ENCODE measurements at regions not wholly inside any gene's neighbourhood (a gene's known extent, or its start where the extent isn't known, plus 50 kb on each side); places are given as distances from the start of the nearest gene placed in this dataset.

DNA sequence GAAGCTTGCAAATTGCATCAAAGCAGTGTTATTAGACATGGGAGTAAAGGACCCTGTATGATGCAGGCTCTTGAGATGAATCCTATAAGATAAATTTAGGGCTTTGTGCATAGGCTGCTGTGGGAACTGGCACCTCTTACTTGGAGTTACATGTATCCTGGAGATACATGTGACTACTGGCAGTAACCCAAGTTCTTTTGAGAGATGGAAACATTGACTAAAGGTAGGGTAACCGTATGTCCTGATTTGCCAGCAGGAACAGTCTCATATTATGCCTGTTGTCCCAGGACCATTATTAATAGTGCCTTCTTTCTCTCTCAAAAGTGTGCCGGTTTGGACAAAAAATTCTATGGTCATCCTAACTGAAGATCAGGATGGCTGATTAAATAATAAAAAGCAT, 195.4 kb downstream of the LACC1 start:
- no peak overlapping the region for H3K27ac ChIP-seq
- WGBS, 2 donors (ENCODE audit: low coverage in 1 of 2): 54 to 57% methylated on average over 2 of the region's 2 CpGs
- peaks cover 0 to 11% (median 4%) of the 10 kb centered on the region in 3 donors for H3K4me1 ChIP-seq
- H3K27me3 ChIP-seq: no peaks in the 10 kb centered on the region
- no peak overlapping the region for H3K4me3 ChIP-seq
- peaks cover 0 to 11% (median 0%) of the 10 kb centered on the region in 3 donors for H3K9me3 ChIP-seq
- no peaks in the 10 kb centered on the region for H3K36me3 ChIP-seq
- TF ChIP-seq EP300 (IDR thresholded peaks at IDR 0.05) (no peak), POLR2AphosphoS5 (IDR thresholded peaks at IDR 0.05) (no peak), POLR2A (IDR thresholded peaks at IDR 0.05) (no peak), CTCF (IDR thresholded peaks at IDR 0.05) (no peak)
- ATAC-seq: no peak

DNA sequence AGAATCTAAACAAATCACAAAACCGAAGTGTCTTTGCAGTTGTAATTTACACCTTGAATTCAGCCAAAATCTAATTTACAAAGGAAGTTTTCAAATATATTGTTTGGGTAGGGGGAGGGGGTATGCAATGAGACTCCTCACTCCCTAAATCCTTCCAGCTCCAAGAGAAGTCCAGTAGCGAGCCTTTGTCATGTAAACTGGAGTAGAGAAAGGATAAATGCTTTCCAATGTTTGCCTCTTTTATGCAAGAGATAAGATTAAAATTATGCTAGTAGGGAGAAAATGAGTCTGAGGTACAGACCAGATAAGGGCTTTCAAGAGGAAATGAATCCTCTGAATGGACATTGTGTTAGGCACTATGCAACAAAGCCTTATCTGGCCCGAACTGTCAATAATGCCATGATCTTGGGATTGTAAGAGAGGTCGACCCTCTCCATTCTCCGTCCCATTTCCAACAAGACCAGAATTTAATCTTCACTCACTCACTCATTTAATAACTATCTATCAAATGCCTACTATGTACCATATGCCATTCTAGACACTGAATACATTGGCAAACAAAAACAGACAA, 199.2 kb downstream of the LACC1 start:
- ATAC-seq: no peak
- H3K4me3 ChIP-seq: no peak overlapping the region
- no peaks in the 10 kb centered on the region for H3K36me3 ChIP-seq
- H3K27ac ChIP-seq: no peak overlapping the region
- H3K9me3 ChIP-seq: no peaks in the 10 kb centered on the region
- H3K27me3 ChIP-seq: no peaks in the 10 kb centered on the region
- TF ChIP-seq EP300 (IDR thresholded peaks at IDR 0.05) (no peak), CTCF (IDR thresholded peaks at IDR 0.05) (no peak), POLR2AphosphoS5 (IDR thresholded peaks at IDR 0.05) (no peak), POLR2A (IDR thresholded peaks at IDR 0.05) (no peak)
- peaks cover 0 to 11% (median 4%) of the 10 kb centered on the region in 3 donors for H3K4me1 ChIP-seq
- WGBS, 2 donors (ENCODE audit: low coverage in 1 of 2): 71 to 83% methylated on average over 5 of the region's 5 CpGs

GRCh38 chr13:44079413-44080205, 199.9 kb downstream of the LACC1 start:
- ATAC-seq: no peak
- Histone ChIP-seq H3K27ac (no peak overlapping the region), H3K4me1 (peaks cover 0 to 8% (median 4%) of the 10 kb centered on the region in 3 donors), H3K9me3 (no peaks in the 10 kb centered on the region), H3K27me3 (no peaks in the 10 kb centered on the region), H3K4me3 (no peak overlapping the region), H3K36me3 (no peaks in the 10 kb centered on the region)
- no peak for TF ChIP-seq POLR2AphosphoS5 (IDR thresholded peaks at IDR 0.05)
- TF ChIP-seq EP300 (IDR thresholded peaks at IDR 0.05): no peak
- no peak for TF ChIP-seq POLR2A (IDR thresholded peaks at IDR 0.05)
- TF ChIP-seq CTCF (IDR thresholded peaks at IDR 0.05): no peak
- 73 to 75% methylated on average over 11 of the region's 11 CpGs for WGBS, 2 donors (ENCODE audit: low coverage in 1 of 2)

GRCh38 chr13:44084146-44084545, 204.4 kb downstream of the LACC1 start:
- H3K4me3 ChIP-seq: no peak overlapping the region
- 75 to 100% methylated on average over 2 of the region's 3 CpGs for WGBS, 2 donors (ENCODE audit: low coverage in 1 of 2)
- no peaks in the 10 kb centered on the region for H3K36me3 ChIP-seq
- H3K27ac ChIP-seq: no peak overlapping the region
- H3K4me1 ChIP-seq: no peaks in the 10 kb centered on the region
- no peak for ATAC-seq
- no peaks in the 10 kb centered on the region for H3K9me3 ChIP-seq
- no peaks in the 10 kb centered on the region for H3K27me3 ChIP-seq
- no peak for TF ChIP-seq CTCF (IDR thresholded peaks at IDR 0.05)
- TF ChIP-seq POLR2A (IDR thresholded peaks at IDR 0.05): no peak
- TF ChIP-seq POLR2AphosphoS5 (IDR thresholded peaks at IDR 0.05): no peak
- no peak for TF ChIP-seq EP300 (IDR thresholded peaks at IDR 0.05)

- no peak overlapping the region for H3K27ac ChIP-seq
- H3K36me3 ChIP-seq: no peaks in the 10 kb centered on the region
- H3K9me3 ChIP-seq: no peaks in the 10 kb centered on the region
- no peak for ATAC-seq
- TF ChIP-seq CTCF (IDR thresholded peaks at IDR 0.05) (no peak), EP300 (IDR thresholded peaks at IDR 0.05) (no peak), POLR2AphosphoS5 (IDR thresholded peaks at IDR 0.05) (no peak), POLR2A (IDR thresholded peaks at IDR 0.05) (no peak)
- H3K4me1 ChIP-seq: no peaks in the 10 kb centered on the region
- no peak overlapping the region for H3K4me3 ChIP-seq
- no peaks in the 10 kb centered on the region for H3K27me3 ChIP-seq
- 85 to 100% methylated on average over 1 of the region's 1 CpG for WGBS, 2 donors (ENCODE audit: low coverage in 1 of 2)
Measured at GRCh38 chr13:44086389-44086788, 206.7 kb downstream of the LACC1 start.
